Suppressor macrophage treated with lipopolysaccharide for 4 hours (primary cell): ENCODE measurements at regions not wholly inside any gene's neighbourhood (a gene's known extent, or its start where the extent isn't known, plus 50 kb on each side); places are given as distances from the start of the nearest gene placed in this dataset.

Experiments
- DNase-seq: peaks from one replicate; pipeline ENCODE4 v3.0.0-alpha.2; 2020

DNA sequence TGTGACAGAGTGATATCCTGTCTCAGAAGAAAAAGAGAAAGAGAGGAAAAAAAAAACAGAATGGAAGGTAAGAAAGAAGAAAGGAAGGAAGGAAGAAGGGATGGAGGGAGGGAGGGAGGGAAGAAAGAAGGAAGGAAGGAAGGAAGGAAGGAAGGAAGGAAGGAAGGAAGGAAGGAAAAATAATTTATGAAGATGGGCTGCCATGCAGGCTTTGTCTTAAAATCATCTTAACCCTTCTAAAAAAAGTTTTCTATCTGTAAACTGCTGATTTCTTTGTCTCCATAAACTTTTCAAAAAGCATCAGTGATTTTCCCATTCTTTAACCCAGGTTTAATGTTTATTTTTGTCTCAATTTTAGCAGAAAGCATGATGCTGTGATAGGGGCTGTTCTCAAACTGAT, 1154.1 kb upstream of the CDH6 start:
- DNase-seq = no peak

DNA sequence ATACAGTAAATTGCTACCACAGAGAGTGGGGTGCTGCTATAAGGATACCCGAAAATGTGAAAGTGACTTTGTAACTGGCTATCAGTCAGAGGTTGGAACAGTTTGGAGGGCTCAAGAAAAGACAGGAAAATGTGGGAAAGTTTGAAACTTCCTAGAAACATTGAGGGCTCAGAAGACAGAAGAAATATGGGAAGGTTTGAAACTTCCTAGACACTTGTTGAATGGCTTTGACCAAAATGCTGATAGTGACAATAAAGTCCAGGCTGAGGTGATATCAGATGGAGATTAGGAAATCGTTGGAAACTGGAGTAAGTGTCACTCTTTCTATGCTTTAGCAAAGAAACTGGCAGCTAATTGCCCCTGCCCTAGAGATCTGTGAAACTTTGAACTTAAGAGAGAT, 1158.6 kb upstream of the CDH6 start:
- no peak for DNase-seq

DNA sequence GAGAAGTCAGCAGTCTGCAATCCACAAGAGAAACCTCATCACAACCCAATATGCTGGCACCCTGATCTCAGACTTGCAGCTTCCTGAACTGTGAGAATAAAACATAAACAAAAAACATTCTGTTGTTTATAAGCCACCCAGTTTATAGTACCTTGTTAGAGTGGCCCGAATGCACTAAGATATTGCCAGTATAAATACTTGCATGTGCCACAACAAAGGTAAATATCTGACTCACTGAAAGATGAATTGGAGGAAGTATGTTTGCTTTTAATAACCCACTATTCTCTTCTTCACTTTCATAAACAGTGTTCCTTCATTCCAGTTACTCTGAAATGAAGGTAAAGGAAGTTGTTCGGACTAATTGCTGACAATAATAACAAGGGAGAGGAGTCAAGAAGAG, 1163.4 kb upstream of the CDH6 start:
- DNase-seq = no peak

GRCh38 chr5:30001826-30002225, 1191.7 kb upstream of the CDH6 start:
- no peak for DNase-seq

- no peak for DNase-seq
These were observed 1193.3 kb upstream of the CDH6 start for GRCh38 chr5:30000231-30000630.

GRCh38 chr5:29995154-29995553, 1198.3 kb upstream of the CDH6 start:
- DNase-seq = no peak

DNA sequence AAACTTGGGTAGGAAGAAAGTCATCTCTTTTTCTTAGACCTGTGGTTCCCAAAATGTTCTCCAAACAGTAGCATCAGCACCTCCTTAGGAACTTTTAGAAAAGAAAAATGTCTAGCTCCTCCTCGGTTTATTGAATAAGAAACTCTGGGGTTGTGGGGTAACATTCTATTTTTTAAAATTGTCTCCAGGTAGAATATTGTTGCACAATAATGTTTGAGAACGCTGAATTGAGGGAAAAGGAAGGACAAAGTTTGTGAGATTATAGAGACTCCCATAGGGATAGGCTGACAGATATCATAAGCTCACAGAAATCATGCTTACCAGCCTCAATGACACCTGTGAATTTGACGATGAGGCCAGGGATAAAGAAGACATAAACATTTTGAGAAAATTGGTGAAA, 1199.0 kb upstream of the CDH6 start:
- DNase-seq = no peak

DNA sequence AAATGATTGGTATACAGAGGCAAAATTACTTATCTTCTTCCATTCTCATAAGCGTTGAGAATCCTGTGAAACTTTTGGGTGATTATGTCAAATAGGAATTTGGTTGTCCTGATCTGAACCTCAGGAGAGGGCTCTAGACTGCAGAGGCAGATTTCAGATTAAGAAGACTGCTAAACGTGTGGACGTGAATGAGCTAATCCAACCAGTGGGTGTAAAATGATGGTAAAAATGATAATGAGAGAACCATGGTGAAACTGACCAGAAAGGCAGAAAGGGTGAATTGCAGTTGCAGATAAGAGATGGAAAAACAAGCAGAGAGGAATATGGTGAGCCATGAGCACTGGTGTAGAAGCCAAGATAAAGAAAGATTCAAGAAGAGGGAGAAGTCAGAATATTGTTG, 1200.2 kb upstream of the CDH6 start:
- no peak for DNase-seq

DNA sequence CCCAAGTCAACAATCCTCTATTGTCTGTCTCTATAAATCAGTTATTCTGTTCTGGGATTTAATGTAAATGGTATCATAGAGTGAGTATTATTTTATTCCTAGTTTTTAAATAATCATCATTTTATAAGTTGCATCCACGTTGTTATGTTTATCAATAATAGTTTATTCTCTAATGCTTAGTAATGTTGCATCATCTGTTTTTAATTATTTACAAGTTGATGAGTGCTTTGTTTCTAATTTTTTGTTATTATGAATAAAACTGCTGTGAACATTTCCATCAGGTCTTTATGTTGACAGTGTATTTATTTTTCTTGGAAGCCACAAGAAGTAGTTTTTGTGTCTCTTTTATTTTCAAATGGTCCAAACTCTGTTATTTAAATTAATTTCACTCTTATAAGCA, 1201.2 kb upstream of the CDH6 start:
- DNase-seq = no peak

DNA sequence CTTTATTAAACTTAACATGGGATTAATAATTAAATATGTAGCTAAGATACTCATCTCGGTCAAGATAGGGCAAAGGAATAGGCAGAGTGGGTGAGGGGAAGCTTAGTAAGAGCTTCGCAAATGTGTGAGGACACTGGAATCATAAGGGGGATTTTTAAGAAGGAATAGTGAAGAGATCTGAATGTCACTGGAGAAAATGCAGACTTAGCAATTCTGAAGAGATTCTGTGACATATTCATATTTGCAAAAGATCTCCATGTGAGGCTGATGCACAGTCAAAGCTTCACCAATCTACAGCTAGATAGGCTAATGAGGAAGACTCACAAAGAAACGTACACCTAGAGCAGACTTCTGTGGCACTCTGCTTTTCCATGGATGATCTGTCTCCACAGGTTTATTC, 1202.8 kb upstream of the CDH6 start:
- no peak for DNase-seq

DNA sequence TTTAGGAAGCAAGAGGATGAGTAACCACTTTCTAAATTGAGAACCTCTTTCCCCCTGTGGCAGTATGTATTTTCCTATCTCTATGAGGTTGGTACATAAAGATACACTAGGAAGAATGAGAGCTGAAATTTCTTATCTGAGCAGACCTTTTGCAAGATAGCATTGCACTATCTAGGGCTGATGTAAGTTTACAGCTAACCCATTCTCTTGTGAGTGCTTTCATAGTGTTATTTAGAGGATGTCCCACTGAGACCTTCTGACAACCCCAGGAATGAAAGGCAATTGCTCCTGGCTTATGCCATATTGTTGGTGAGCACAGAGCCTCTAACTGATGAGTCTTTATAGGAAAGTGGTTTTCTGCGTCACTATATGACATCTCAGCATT, 1209.3 kb upstream of the CDH6 start:
- DNase-seq = no peak

DNA sequence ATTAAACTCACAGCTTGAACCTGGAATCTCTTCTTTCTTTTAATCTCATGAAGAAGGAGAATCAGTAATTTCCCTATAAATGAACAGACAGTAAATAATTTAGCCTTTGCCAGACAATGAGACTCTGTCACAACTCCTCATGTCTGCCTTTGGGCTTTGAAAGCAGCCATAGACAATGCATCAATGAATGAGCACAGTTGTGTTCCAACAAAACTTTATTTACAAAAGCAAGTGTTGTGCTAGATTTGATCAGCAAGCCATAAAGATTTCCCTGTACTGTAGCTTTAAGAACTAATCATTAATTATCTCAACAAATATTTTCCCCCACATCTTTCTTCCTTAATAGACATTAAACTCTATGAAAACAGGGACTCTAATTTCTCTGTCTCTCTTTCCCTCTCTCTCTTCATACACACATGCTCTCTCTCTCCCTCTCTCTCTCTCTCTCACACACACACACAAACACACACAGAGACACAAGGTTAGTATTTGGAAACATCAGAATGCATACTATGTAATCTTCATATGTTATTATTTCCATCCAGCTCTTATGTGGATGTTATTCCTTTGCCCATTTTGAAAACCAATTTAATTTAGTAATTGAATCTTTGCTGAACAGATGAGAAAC, 1209.8 kb upstream of the CDH6 start:
- DNase-seq = no peak

DNA sequence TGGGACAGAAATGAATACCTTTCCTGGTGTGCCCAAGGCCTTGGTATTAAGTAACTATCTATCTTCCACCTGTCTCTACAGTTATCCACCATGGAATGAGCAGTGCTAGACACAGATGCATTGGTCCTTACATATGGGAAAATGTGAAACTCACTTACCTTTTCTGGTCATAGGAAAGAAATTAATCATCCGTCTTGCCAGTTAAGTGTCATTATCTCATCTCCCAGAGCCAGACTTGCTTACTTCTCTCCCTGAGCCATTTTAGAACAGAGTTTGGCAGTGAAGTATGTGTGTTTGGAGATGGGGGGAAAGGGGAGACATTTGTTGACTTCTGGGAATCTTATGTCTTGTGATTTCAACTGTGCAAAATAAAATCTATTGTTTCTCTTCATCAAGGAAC, 1211.0 kb upstream of the CDH6 start:
- no peak for DNase-seq

DNA sequence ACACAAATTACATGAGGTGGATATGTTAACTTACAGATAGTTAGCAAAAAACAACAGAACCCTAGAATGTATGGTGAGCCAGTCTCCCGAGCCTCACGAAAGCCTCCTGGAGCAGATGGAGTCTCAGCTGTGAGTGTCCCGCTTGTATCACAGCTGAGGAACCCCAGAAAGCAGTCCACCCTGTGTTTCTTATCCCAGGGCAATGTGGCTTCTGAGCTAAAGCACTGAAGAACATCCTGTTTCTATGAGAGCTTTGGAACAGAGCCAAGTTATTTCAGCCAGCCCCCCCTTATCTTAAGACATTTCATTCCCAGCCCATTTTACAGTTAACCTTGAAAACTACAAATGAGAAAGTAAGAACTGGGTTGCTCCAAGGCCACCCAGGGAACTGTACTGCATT, 1220.9 kb upstream of the CDH6 start:
- DNase-seq = no peak

- DNase-seq = no peak
These were observed 1229.5 kb upstream of the CDH6 start for GRCh38 chr5:29963956-29964355.

- DNase-seq = no peak
These were observed 1233.2 kb upstream of the CDH6 start for GRCh38 chr5:29960323-29960722.

GRCh38 chr5:29950416-29951145, 1242.9 kb upstream of the CDH6 start:
- no peak for DNase-seq

- DNase-seq = no peak
These were observed 1244.1 kb upstream of the CDH6 start for GRCh38 chr5:29949301-29949872.

DNA sequence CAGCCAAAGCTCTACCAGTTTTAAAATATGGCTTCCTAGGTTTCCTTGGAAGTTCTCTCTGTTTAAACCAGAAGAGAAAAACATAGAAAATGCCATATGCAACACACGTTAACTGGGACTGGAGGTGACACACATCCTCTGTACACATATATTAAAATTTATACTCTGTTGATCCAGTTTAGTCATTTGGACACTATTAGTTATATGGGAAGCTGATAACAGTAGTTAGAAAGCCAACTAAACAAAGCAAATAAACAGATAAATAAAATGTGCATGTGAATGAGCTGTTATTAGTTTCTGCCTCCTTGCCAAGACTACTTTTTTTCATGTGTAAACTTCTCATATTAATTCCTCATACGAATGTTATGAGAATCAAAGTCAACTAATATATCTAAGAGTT, 1249.2 kb upstream of the CDH6 start:
- no peak for DNase-seq

DNA sequence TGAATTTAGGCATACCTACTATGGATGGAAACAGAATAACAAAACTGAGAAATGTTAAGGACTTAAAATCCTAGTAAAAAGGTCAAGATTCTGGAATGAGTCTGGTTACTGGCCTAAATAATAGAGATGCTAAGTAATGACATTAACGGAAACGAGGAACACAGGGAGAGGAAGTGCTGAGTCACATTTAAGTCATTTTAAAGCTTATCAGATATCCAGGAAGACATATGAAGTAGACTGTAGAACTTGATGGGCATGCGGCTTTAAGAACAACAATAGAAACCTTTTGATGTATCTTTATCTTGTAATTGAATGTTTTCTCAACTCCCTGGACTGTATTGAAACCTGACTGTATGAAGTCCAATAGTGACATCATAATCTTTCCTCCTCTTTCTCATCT, 1251.4 kb upstream of the CDH6 start:
- no peak for DNase-seq

- no peak for DNase-seq
These were observed 1253.5 kb upstream of the CDH6 start for GRCh38 chr5:29939988-29940387.

DNA sequence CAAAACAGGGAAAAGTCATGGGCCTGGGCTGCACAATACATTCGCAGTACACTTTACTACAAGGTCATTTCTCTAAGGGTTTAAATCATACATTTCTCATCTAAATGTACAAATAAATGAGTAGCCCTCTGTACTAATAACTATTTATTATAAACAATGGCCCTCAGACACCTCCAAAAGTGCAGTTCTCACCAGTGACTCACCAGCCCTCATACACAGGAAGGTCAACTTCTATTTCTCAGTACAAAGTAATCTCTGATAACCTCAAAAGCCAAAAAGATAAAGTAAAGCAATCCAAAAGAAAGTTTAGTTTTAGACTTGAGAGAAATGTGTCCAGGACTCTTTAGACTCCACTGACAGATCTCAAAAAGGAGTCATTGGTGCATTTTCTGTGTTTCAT, 1258.1 kb upstream of the CDH6 start:
- no peak for DNase-seq

GRCh38 chr5:29930316-29930715, 1263.2 kb upstream of the CDH6 start:
- DNase-seq = no peak

DNA sequence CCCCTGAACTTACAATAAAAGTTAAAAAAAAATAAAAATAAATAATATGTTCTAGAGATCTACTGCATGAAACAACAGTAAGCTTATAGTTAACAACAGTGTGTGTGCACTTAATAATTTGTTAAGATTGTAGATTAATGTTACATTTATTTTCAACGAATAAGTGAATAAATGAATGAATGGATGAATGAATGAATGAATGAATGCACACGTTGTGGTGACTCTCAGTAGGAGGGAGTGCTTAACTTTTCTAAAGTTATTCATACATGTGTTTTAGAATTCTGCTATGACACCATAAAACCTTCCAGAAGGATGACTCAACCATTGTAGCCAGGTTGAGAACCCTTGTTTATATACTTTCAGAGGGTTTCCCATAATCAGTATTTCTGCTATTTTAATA, 1269.4 kb upstream of the CDH6 start:
- DNase-seq = no peak
